Nephron (organoid): ENCODE measurements at regions not wholly inside any gene's neighbourhood (a gene's known extent, or its start where the extent isn't known, plus 50 kb on each side); places are given as distances from the start of the nearest gene placed in this dataset.

Experiments
- H3K27ac Mint-ChIP-seq, 3 experiments: 2 replicates each; pipeline ENCODE4 v1.8.0; 2020; ENCODE audit warnings: mixed read lengths in 3 of 3, mild to moderate bottlenecking in 2 of 3, moderate library complexity in 1 of 3
- H3K27me3 Mint-ChIP-seq: 2 replicates; pipeline ENCODE4 v1.8.0; 2021; ENCODE audit warnings: low read depth, mild to moderate bottlenecking, moderate library complexity, mixed read lengths
- H3K36me3 Mint-ChIP-seq: 2 replicates; pipeline ENCODE4 v1.8.0; 2020; ENCODE audit warnings: low read depth, mixed read lengths
- H3K4me1 Mint-ChIP-seq: 2 replicates; pipeline ENCODE4 v1.8.0; 2020; ENCODE audit warnings: mixed read lengths
- H3K4me3 Mint-ChIP-seq, 3 experiments: 2 replicates each; pipeline ENCODE4 v1.8.0; 2020; ENCODE audit warnings: mild to moderate bottlenecking in 3 of 3, mixed read lengths in 3 of 3, moderate library complexity in 2 of 3
- H3K9me3 Mint-ChIP-seq: 2 replicates; pipeline ENCODE4 v1.8.0; 2020; ENCODE audit warnings: mixed read lengths
- CTCF ChIP-seq, 3 experiments: fragments of 200-600 bp; sonication (generic); IDR thresholded peaks; one replicate each; pipeline ENCODE4 v1.5.0; 2021; ENCODE audit warnings: antibody characterized with exemption in 3 of 3; ENCODE audit not compliant: unreplicated experiment in 3 of 3

GRCh38 chr14:53615252-53615651, 341.4 kb downstream of the BMP4 start:
- Mint-ChIP-seq H3K4me1 (peaks cover 32% of the 10 kb centered on the region), H3K27ac (no peak overlapping the region), H3K36me3 (no peaks in the 10 kb centered on the region), H3K4me3 (no peak overlapping the region), H3K27me3 (peaks cover 7% of the 10 kb centered on the region), H3K9me3 (no peaks in the 10 kb centered on the region)
- no peak for TF ChIP-seq CTCF (IDR thresholded peaks at IDR 0.05; ENCODE audit: unreplicated experiment in 3 of 3)

GRCh38 chr14:53613404-53614253, 343.0 kb downstream of the BMP4 start:
- H3K36me3 Mint-ChIP-seq: no peaks in the 10 kb centered on the region
- peak overlapping the region; percentile 78 to 94 (median 83) for H3K27ac Mint-ChIP-seq
- H3K27me3 Mint-ChIP-seq: peaks cover 7% of the 10 kb centered on the region
- peaks cover 22% of the 10 kb centered on the region for H3K4me1 Mint-ChIP-seq
- peak overlapping the region in 2 of 3 experiments; percentile 27 to 66 for H3K4me3 Mint-ChIP-seq
- no peaks in the 10 kb centered on the region for H3K9me3 Mint-ChIP-seq
- TF ChIP-seq CTCF (IDR thresholded peaks at IDR 0.05; ENCODE audit: unreplicated experiment in 3 of 3): no peak

GRCh38 chr14:53610947-53611346, 345.7 kb downstream of the BMP4 start:
- H3K4me3 Mint-ChIP-seq: no peak overlapping the region

GRCh38 chr14:53609009-53609408, 347.6 kb downstream of the BMP4 start:
- Mint-ChIP-seq H3K4me3 (no peak overlapping the region), H3K9me3 (no peaks in the 10 kb centered on the region), H3K36me3 (no peaks in the 10 kb centered on the region), H3K27me3 (peaks cover 4% of the 10 kb centered on the region), H3K27ac (no peak overlapping the region), H3K4me1 (peaks cover 19% of the 10 kb centered on the region)
- TF ChIP-seq CTCF (IDR thresholded peaks at IDR 0.05; ENCODE audit: unreplicated experiment in 3 of 3): no peak

More at GRCh38 chr14:53610947-53611346, 345.7 kb downstream of the BMP4 start:
- H3K36me3 Mint-ChIP-seq: no peaks in the 10 kb centered on the region
- no peak overlapping the region for H3K27ac Mint-ChIP-seq
- peaks cover 18% of the 10 kb centered on the region for H3K4me1 Mint-ChIP-seq
- H3K27me3 Mint-ChIP-seq: peaks cover 4% of the 10 kb centered on the region
- H3K9me3 Mint-ChIP-seq: no peaks in the 10 kb centered on the region
- TF ChIP-seq CTCF (IDR thresholded peaks at IDR 0.05; ENCODE audit: unreplicated experiment in 3 of 3): no peak

- Mint-ChIP-seq H3K27ac (no peak overlapping the region), H3K9me3 (no peaks in the 10 kb centered on the region), H3K4me3 (no peak overlapping the region), H3K27me3 (peaks cover 4% of the 10 kb centered on the region), H3K4me1 (peaks cover 14% of the 10 kb centered on the region), H3K36me3 (no peaks in the 10 kb centered on the region)
- TF ChIP-seq CTCF (IDR thresholded peaks at IDR 0.05; ENCODE audit: unreplicated experiment in 3 of 3): no peak
These were observed 348.3 kb downstream of the BMP4 start for GRCh38 chr14:53608369-53608768.

GRCh38 chr14:53606203-53606602, 350.4 kb downstream of the BMP4 start:
- H3K27me3 Mint-ChIP-seq: no peaks in the 10 kb centered on the region
- H3K4me1 Mint-ChIP-seq: peaks cover 9% of the 10 kb centered on the region
- no peak overlapping the region for H3K4me3 Mint-ChIP-seq

More at GRCh38 chr14:53606203-53606602, 350.4 kb downstream of the BMP4 start:
- Mint-ChIP-seq H3K36me3 (no peaks in the 10 kb centered on the region), H3K9me3 (no peaks in the 10 kb centered on the region), H3K27ac (no peak overlapping the region)
- no peak for TF ChIP-seq CTCF (IDR thresholded peaks at IDR 0.05; ENCODE audit: unreplicated experiment in 3 of 3)
